ENCODE measurements at regions not wholly inside any gene's neighbourhood (a gene's known extent, or its start where the extent isn't known, plus 50 kb on each side); places are given as distances from the start of the nearest gene placed in this dataset.
A peak's percentile ranks its signal among the peaks of the same experiment; 100 is the strongest.

DNA sequence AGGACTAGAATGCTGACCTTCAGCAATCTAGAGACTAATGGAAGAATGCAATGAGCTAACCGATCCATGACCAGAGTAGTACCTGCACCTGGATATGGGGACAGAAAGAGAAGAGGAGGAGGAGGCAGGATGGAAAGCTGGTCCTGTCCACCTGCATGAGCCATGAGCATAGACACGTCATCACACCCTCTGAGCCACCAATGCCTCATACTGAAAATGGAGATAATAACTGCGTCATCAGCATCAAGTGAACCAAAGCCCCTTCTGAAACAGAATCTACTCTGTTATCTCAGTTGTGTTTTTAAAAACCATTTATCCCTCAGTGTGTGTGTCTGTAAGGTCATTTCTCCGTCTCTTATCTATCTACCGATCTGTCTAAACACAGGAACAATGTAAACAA lies 327.0 kb downstream of the BCL11B start:
- DNase-seq: no peak

DNA sequence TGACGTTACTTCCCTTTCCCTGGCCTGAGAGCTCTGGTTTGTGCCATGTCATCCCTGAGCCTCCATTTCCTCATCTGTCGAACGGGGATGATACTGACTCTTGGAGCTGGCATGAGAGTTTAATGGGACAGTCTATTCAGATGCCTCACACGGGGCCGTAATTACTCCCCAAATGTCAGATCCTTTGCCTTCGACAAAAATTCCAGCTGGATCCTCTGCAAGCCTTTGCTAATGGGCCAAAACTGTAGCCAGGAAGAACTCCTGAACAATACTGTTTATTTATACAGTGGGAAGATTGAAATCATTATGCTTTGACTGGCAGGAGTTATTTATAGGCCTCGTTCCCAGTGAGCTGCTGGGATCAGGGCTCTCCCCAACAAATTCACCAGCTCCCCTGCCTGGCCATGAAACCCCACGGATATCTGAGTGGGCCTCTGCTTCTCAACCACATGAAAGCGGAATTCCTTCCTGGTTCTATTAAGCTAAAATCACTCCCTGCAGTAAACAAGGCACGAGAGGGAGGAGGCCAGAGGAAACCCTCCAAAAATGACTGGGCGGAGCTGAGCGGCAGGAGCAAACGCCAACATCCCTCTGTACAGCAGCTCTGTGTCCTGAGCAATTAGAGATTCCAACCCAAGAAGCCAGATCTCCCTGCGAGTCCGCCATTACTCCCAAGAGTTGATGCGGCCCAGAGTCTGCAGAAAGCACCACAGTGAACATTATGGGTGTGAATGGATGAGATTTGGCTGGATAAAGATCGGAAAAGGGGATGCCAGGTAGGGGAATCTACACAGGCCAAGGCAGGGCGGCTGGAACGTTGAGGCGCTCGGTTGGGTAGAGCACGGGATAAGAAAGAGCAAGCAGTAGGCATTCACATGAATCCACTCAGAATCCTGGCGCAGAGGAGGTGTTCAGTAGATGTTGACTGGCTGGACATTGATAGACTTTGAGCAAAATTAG lies 326.1 kb downstream of the BCL11B start:
- no peak for DNase-seq

DNA sequence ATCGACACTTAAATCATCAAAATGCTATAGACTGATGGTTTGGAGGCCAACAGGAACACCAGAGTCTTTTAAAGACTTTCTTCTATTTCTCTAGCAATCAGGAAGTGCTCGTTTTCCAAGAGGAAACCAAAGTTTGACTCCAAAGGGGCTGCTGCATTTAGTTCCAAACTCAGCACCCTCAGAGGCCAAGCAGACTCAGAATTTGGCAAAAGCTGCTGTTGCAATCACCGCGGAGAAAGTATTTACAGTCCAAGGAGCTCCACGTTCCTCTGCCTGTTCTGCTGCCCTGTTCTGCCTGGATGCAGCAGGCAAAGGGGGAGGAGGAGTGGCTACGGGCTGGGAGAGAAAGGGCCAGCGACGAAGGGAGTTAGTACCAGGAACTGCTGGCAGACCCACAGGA lies 325.1 kb downstream of the BCL11B start:
- peak in 2 of 56 donors; percentile 9 to 10 for DNase-seq

DNA sequence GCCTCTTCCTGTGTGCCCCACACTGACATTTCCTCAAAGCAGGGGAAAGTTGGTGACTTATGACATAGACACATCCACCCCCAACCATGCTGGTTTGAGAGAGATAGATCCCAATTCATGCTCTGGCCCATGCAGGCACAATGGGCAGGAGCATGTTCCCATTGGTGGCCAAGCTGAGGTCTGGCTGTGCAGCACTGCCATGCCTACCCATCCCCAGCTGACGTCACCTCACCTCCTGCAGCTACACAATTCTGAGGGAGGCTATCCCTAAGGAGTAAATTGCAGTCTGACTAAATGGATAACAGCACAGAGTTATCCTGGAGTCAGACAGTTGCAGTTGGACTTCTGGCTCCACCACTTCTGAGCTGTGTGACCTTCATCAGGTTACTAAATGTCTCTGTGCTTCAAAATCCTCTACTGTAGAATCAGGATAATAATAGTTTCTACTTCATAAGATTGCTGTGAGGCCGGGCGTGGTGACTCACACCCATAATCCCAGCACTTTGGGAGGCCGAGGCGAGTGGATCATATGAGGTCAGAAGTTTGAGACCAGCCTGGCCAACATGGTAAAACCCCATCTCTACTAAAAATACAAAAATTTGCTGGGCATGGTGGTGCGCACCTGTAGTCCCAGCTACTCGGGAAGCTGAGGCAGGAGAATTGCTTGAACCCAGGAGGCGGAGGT lies 323.9 kb downstream of the BCL11B start:
- DNase-seq: no peak

DNA sequence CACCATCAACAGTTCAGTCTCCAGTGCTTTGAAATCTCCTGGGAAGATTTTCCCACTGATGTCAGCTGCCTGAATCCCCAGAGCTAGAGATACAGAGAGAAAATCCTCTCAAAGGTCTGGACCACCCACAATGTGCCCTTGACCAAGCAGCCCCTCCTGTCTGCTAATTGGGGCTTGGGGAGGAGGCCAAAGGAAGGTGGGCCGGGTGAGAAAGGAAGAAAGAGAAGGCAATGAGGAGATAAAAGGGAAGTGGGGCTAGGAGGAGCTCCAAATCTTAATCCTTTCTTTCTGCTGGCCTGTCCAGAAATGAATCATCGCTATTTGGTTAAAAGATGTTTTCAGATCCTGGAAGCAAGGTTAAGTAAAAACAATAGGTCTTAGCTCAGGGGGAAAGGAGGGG lies 322.9 kb downstream of the BCL11B start:
- no peak for DNase-seq

DNA sequence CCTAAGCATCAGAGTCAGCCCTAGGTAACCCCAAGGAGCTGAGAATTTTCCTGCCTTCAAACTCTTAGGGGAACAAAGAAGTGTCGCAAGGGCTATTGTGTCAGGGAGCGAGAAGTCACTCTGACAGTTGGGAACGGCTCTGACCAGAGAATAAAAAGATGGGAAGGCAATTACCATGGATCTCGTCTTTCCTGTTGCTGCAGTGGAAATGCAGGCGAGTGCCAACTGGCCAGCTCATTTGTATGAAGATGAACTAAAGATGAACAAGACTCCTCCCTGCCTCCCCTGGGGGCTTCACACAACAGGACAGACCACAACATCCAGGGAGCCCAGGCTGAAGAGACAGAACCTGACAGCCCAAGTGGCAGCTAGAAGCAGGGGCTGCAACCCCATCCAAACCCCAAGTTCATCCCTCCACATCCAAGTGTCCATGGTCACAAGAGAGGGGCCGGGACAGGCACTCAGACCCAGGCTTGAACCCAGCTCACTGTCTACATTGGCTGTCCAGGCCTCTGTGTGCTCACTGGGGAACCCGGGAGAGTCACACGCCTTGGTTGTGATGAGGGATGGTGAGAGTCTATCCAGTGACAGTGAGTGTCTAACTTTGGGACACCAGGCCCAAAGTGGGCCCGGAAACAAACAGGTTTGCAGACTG lies 322.4 kb downstream of the BCL11B start:
- no peak for DNase-seq

DNA sequence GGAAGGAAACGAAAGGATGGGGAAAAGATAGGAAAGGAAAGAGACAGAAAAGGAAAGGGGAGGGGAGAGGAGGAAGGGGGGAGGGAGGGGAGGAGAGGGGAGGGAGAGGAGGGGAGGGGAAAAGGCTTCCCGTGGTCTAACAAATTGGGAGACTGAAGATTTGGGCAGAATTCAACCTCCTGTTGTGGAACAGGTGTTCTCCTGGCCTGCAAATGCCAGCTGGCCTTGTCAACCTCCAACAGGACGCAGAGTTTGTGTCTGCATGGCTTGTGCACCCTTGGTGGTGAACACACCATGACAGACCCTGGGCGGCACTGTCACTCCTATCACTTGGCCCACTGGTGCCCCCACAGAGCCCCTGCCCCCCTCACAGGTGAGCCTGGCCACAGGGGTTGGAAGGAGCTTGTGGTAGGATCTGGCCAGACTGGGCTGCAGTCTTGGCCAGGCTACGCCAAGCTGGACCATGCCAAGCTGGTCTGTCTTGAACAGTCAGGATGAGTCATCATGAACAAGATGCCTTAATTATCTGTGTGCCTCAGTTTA lies 321.6 kb downstream of the BCL11B start:
- no peak for DNase-seq

DNA sequence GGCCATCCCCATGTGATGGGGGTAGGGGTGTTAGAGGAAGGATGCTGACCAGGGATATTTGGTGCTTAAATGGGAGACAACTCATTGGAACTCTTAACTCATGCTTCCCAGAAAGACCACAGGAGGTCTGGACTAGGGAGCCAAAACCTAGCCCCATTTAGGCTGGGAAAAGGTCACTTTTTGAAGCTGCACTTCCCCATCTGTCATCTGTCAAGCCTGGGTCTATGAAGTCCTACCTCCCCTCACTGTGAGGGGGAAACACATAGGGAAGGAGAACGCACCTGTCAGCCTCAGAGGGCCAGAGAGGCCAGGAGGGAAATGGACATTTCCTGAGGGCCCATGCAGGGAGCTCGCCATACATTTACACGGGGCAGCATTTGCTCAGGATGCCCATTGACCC lies 321.0 kb downstream of the BCL11B start:
- no peak for DNase-seq

DNA sequence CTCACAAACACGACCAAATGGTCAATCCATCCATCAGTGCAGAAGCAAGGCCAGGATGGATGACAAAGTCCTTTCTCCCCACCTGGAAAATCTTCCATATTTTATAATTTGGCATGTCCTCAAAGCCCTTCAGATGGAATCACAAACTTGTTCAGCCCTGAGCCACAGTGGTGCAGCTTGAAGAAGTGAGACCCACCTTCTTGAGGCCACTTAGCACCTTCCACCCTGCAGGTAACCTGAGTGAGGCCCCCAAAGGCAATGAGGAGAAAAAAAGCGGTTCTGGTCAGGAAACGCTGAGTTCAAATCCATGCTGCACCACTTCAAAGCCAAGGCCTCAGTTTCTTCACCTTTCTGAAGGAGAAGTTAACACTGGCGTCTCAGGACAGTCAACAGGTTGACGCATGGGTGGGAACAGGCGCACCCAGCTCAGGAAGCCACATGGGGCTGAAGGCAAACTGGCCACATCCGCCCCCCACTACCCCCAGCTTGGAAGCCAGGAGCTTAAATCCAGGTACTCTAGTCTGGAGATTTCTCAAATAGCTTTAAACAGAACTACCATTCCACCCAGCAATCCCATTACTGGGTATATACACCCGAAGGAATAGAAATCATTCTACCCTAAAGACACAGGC lies 320.4 kb downstream of the BCL11B start:
- DNase-seq: no peak

DNA sequence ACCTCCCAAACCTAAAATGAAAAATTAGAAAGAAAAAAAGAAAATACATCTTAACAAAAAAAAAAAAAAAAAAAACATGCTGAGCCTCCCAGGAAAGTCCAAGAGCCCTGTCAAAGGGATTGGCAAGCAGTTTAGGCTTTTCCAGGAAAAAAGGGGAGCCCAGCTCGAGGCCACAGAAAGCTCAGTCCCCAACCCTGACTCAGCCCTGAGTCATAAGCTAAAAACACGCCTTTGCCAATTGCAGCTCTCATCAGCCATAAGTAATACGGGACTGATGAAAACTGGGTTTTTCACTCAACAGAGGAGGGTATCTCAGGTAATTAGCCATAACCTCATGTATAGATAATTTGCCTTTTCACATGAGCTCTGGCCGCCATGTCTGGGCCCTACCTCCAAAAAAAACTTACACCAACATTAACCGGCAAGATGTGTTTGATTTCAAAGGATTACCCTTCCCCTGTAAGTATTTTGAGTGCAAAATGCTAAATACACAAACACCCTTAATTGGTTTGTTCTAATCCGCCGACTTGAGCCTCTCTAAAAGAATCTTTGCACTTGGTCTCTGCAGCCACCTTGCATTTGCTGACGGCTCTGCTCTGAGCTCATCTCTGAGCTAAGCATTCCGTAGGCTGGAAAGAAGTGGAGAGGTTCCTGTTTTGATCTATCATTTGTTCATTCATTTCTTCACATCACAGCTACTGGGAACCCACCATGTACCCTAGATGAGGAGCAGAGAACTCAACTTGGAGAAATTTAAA lies 319.2 kb downstream of the BCL11B start:
- no peak for DNase-seq

DNA sequence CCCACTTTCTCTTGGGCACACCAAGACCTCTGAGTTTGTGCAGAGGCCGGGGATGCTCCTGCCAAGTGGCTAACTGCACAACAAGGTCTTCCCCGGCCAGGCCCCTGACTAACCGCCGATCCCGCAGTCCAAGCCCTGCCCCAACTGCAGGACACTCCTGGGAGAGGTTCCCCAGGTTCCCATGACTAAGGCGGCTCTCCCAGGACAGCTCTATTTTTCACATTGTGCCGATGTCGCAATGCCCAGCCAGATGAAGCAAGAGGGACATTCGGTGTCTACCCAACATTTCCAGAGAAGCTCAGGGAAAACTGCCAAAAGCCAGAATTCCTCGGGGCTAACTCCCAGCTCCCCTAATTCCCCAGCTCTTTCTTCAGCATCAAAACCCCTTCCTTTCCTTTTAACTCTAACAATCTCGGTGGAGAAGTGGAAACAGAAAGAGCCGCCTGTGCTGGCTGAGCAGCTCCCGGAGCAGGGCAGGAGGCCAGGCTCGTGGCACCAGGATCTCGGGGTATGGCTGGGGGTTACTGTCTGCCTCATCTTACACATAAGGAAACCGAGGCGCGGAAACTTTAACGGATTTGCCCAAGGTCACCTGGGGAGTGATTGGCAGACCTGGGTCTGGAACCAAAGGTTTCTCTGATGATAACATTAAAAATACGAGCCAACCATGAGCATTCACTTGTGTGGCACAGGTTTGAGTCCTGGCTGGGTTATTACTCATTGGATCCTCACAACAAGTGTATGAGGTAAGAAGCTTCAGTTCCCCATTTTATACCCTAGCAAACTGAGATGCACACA lies 318.2 kb downstream of the BCL11B start:
- peak in 2 of 56 donors; percentile 4 for DNase-seq

DNA sequence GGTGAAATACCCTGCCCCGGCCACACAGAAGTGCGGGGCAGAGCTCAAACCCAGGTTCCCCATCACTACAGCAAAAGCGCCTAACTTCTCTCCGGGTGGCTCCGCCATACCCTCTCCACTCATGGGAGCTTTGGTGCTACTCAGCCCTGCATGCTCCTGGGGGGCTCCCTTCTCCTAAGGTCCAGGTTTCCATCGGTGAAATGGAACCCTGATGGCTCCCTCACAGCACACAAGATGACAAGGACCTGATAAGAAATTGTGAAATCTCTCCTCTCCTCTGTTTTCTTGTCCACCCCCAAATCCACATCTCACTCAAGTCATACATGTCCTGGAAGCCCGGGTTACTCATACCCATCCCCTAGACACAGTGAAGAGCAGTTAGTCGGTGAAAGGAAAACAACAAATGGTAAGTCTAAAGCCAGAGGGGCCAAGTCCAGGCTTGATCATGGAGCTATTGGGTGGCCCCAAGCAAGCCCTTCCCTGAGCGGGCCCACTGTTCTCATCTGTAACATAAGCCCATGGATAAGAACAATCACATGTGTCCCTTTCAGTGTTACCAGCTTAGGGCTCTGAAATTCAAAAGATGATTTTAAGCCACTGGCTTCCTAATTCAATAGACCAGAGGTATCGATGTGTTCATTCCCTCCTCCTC lies 317.5 kb downstream of the BCL11B start:
- DNase-seq: no peak

DNA sequence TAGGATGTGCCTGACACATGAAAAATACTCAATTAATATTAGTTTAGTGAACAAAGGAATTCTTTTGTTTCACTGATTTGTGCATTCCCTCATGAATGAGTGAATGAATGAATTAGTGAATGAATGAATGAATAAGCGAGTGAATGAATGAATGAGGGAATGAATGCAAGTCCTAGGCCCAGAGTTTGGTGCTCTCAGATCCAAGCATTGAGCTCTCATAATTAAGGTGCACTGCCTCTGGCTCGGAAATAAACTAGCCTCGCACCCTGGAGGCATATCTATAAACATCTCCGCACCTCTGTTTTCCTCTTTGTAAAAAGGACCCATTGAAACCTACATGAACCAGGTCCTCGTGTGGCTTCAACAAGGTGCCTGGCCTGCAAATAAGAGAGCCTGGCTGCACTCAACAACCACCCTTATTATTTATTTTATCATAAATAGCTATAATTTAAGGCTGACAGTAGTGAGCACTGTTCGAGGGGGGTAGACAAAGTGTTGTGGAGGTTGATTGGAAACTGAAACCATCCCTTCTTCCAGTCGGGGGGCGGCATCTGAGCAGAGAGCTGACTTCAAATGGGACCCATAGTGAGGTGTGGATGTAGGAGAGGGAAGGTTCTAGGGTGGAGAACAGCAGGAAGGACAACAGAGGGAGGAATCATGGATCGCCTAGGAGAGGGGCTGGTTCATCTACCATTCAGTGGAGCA lies 316.8 kb downstream of the BCL11B start:
- DNase-seq: no peak

DNA sequence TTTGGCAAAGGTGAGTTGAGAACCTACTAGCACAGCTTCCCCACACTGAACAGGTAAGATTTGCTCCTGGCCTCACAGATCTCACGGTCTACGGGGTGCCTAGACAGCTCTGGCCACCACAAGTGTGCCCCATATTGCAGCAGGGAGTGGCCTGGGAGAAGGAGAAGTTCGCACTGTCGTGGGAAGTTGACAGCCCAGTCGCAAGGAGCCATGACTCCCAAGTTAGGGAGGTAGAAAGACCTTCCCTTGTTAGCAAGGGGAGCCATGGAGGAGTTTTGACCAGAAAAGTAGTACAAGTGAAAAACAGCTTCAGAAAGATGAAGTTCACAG lies 316.3 kb downstream of the BCL11B start:
- no peak for DNase-seq

DNA sequence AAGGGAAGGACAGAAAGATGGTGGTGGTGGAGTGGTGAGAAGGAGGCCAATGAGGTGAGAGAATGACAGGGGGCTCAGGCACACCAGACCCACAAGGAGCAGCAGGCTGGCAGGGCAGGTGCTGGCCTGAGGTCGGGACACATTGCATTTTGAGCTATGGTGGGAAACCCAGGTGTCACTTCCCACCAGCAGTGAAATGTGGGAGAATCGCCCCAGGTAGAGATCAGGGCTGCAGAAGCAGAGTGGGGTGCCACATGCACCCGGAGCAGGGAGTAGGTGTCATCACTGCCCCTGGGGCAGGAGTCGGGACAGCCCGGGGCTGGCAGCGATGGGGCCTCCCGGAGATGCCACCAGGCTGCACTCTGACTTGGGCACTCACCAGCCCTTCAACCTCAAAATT lies 315.8 kb downstream of the BCL11B start:
- no peak for DNase-seq

DNA sequence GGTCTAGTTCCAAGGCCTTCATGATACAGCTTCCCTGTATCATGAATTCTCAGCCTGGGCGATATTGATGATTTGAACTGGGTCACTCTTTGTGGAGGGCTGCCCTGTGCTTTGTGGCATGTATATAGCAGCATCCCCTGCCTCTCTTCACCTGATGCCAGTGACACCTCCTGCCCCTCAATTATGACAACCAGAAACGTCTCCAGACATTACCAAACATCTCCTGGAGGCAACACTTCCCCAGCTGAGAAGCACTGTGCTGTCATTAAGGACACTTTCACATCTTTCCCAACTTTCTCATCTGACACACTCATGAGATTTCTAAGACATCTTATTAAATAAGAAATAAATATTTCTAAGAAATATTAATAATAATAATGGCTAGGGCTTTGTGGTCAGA lies 315.3 kb downstream of the BCL11B start:
- no peak for DNase-seq

DNA sequence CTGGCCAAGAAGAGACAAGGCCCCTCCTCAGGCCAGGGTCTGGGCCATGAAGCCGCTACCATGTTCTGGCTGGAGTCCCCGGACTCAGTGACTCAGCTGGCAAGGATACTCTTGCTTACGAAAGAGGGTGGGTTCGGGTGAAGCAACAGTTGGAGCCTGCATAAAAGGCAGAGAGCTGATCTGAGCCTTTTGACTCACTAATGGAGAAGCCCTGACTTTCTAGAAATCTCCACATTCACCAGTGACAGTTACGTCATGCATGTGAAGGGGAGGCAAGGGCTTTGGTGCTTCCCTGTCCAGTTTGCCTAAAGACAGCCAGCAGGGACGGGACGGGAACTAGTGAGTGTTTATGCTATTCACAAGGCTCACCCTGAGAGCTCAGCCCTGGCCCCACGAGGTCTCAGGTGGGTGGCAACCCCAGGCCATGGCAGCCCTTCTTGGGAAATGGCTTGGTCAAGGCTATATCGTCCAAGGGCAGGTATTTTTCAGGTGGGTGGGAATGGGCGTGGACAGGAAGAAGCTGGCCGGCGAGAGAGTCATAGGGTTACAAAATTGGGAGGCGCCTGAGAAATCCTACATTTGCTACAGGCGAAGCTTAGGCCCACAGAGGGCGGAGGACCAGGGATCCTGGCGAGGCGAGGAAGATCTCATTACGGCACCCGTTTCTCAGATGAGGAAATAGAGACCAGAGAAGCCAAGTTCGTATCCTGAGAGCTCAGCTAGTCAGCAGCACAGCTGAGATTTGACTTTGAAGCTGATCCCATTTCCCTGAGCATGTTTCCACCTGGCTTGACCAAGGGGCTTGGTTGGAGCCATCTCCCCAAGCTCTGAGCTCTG lies 314.6 kb downstream of the BCL11B start:
- DNase-seq: peak in 1 of 56 donors; percentile 5

All from nucleus accumbens (tissue), 56 donors.